ENCODE measurements at regions not wholly inside any gene's neighbourhood (a gene's known extent, or its start where the extent isn't known, plus 50 kb on each side); places are given as distances from the start of the nearest gene placed in this dataset.

DNA sequence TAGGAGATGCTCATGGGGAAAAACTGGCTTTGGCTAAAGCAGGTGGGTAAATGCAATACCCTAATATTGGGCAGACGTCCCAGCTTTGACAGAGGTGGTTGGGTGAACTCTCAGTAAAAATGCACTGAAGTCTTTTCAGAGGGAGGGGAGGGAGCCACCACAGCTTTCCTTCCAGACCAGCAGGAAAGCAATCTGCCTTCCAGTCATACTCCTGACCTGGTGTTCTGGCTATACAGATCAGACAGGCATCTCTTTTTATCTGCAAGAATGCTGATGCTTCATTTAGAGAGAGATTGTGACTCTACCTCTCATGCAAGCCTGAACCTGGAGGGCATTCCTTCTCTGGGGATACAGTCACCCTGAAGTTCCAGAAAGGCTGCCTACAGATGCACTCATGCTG, 52.6 kb upstream of the ICA1 start:
- 50 to 89% (median 80%) methylated on average over 1 of the region's 1 CpG for WGBS, 5 donors
- Histone ChIP-seq H3K4me3 (no peak overlapping the region), H3K27ac (no peak overlapping the region), H3K4me1 (no peaks in the 10 kb centered on the region), H3K36me3 (no peaks in the 10 kb centered on the region), H3K27me3 (no peaks in the 10 kb centered on the region), H3K9me3 (peaks cover 3 to 35% (median 19%) of the 10 kb centered on the region in 4 donors)
- intact Hi-C loops (cut with DNase I; ENCODE audit: low total_unique reads), result no loop called here
- TF ChIP-seq EP300 (IDR thresholded peaks at IDR 0.05), result no peak
- TF ChIP-seq POLR2AphosphoS5 (IDR thresholded peaks at IDR 0.05), result no peak
- no peak for TF ChIP-seq POLR2A (IDR thresholded peaks at IDR 0.05)
- TF ChIP-seq, protein P1, sequence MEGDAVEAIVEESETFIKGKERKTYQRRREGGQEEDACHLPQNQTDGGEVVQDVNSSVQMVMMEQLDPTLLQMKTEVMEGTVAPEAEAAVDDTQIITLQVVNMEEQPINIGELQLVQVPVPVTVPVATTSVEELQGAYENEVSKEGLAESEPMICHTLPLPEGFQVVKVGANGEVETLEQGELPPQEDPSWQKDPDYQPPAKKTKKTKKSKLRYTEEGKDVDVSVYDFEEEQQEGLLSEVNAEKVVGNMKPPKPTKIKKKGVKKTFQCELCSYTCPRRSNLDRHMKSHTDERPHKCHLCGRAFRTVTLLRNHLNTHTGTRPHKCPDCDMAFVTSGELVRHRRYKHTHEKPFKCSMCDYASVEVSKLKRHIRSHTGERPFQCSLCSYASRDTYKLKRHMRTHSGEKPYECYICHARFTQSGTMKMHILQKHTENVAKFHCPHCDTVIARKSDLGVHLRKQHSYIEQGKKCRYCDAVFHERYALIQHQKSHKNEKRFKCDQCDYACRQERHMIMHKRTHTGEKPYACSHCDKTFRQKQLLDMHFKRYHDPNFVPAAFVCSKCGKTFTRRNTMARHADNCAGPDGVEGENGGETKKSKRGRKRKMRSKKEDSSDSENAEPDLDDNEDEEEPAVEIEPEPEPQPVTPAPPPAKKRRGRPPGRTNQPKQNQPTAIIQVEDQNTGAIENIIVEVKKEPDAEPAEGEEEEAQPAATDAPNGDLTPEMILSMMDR (IDR thresholded peaks at IDR 0.05), result no peak
- DNase-seq, result no peak

DNA sequence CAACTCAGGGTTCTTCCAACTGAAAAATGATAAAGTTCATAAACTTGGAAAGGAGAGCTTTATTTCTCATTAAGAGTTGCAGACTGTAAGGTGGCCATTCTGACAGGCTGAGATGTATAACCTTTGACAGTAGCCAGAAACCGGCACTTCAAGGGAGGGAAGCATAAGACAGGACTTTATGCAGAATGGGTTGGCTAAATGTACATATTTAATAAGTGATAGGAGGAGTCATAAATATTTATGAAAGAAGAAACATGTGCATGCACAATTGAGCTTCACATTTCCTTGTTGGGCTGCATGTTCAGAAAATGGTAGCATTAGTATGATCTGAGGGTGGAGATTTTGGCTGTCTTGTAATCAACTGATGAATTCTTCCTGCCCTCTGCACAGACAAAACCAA, 57.1 kb upstream of the ICA1 start:
- no peak for DNase-seq
- Histone ChIP-seq H3K9me3 (peaks cover 3 to 23% (median 12%) of the 10 kb centered on the region in 4 donors), H3K27ac (no peak overlapping the region), H3K36me3 (no peaks in the 10 kb centered on the region), H3K4me3 (no peak overlapping the region), H3K27me3 (no peaks in the 10 kb centered on the region), H3K4me1 (no peaks in the 10 kb centered on the region)
- TF ChIP-seq EP300 (IDR thresholded peaks at IDR 0.05), result no peak
- TF ChIP-seq POLR2AphosphoS5 (IDR thresholded peaks at IDR 0.05), result no peak
- TF ChIP-seq, protein P1 (IDR thresholded peaks at IDR 0.05), result no peak
- TF ChIP-seq POLR2A (IDR thresholded peaks at IDR 0.05), result no peak
- 73 to 89% (median 87%) methylated on average over 1 of the region's 1 CpG for WGBS, 5 donors
- intact Hi-C loops (cut with DNase I; ENCODE audit: low total_unique reads), result no loop called here

DNA sequence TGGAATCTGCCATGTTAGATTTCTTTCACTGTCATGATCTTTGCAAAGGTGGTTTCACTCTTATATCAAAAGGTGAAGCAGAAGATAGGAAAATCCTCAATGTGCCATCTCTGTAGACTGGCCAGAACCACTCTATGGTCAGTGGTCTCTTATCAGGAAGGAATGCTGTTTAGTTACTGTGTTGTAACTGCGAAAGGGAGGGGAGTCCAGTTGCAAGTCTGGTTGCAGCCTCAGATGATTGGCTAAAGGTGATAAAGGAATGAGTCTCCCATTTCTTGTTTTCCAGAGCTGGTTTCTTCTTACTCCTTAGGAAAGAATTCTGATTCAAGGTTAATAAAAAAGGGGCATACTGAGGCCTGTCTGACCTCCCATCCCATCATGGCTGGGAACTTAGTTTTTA, 58.2 kb upstream of the ICA1 start:
- 77 to 100% (median 80%) methylated on average over 1 of the region's 1 CpG for WGBS, 5 donors
- H3K36me3 ChIP-seq, result no peaks in the 10 kb centered on the region
- no peaks in the 10 kb centered on the region for H3K27me3 ChIP-seq
- H3K4me1 ChIP-seq, result no peaks in the 10 kb centered on the region
- DNase-seq, result no peak
- H3K4me3 ChIP-seq, result no peak overlapping the region
- no peak overlapping the region for H3K27ac ChIP-seq
- intact Hi-C loops (cut with DNase I; ENCODE audit: low total_unique reads), result no loop called here
- no peak for TF ChIP-seq EP300 (IDR thresholded peaks at IDR 0.05)
- TF ChIP-seq POLR2AphosphoS5 (IDR thresholded peaks at IDR 0.05), result no peak
- TF ChIP-seq, protein P1 (IDR thresholded peaks at IDR 0.05), result no peak
- no peak for TF ChIP-seq POLR2A (IDR thresholded peaks at IDR 0.05)
- peaks cover 3 to 16% (median 6%) of the 10 kb centered on the region in 4 donors for H3K9me3 ChIP-seq

DNA sequence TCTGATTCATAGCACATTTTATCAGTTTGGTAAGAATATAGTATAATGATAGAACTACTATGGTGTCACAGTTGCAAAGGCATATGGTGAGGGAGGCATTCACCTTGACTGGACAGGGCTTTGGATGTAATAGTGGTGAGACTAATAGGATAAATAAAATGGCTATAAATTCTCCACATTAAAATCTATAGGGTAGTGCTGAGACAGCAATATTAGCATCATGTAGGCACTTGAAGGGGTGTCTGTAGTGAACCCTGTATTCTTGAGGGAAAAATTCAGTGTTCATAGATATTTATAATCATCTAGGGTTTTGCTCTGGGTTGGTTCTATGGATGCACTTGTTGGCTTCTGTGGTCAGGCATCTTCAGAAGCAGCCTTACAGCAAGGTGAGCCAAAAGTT, 59.3 kb upstream of the ICA1 start:
- no peaks in the 10 kb centered on the region for H3K27me3 ChIP-seq
- no peak overlapping the region for H3K27ac ChIP-seq
- no peak overlapping the region for H3K4me3 ChIP-seq
- no peaks in the 10 kb centered on the region for H3K36me3 ChIP-seq
- peaks cover 3 to 16% (median 6%) of the 10 kb centered on the region in 4 donors for H3K9me3 ChIP-seq
- TF ChIP-seq POLR2AphosphoS5 (IDR thresholded peaks at IDR 0.05) (no peak), EP300 (IDR thresholded peaks at IDR 0.05) (no peak), POLR2A (IDR thresholded peaks at IDR 0.05) (no peak)
- no peak for DNase-seq
- intact Hi-C loops (cut with DNase I; ENCODE audit: low total_unique reads), result no loop called here
- no peaks in the 10 kb centered on the region for H3K4me1 ChIP-seq

DNA sequence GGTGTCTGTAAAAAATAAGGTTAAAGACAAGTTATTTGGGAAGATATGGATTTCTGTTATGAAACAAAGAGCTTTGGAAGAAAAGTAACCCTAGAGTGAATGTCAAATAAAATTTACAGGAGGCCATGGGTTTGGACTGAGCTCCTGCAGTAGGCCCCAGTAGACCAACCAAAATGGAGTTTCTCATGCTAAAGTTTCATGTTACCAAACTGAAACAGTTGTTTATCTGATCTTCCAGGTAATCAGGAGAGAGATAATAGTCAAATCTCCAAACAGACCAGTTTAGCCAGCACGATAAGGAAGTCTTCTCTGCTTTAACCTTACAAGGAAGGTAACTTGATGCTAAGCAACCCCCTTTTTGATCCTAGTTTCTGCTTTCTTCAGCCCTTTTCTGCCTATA, 60.7 kb upstream of the ICA1 start:
- intact Hi-C loops (cut with DNase I; ENCODE audit: low total_unique reads), result no loop called here
- 0 to 36% (median 29%) methylated on average over 1 of the region's 1 CpG for WGBS, 5 donors
- H3K4me3 ChIP-seq, result no peak overlapping the region
- no peak for DNase-seq
- H3K27me3 ChIP-seq, result no peaks in the 10 kb centered on the region
- TF ChIP-seq POLR2AphosphoS5 (IDR thresholded peaks at IDR 0.05) (no peak), POLR2A (IDR thresholded peaks at IDR 0.05) (no peak), EP300 (IDR thresholded peaks at IDR 0.05) (no peak)
- TF ChIP-seq, protein P1 (IDR thresholded peaks at IDR 0.05), result no peak
- no peaks in the 10 kb centered on the region for H3K4me1 ChIP-seq
- H3K27ac ChIP-seq, result no peak overlapping the region
- no peaks in the 10 kb centered on the region for H3K36me3 ChIP-seq
- H3K9me3 ChIP-seq, result peaks cover 3 to 16% (median 6%) of the 10 kb centered on the region in 4 donors
